Activated CD8-positive, alpha-beta memory T cell treated with anti-CD3 and anti-CD28 coated beads for 1 hour (primary cell): ENCODE measurements at regions not wholly inside any gene's neighbourhood (a gene's known extent, or its start where the extent isn't known, plus 50 kb on each side); places are given as distances from the start of the nearest gene placed in this dataset.

Experiments used
- DNase-seq, 2 donors: peaks; one replicate each; pipeline ENCODE4 v3.0.0-alpha.2; 2020; ENCODE audit warnings: low read depth in 1 of 2; ENCODE audit errors: extremely low read depth in 1 of 2

- DNase-seq: no peak
Measured at GRCh38 chr11:25317216-25317615, 820.4 kb downstream of the LUZP2 start.

- no peak for DNase-seq
Measured at GRCh38 chr11:25319127-25319526, 822.3 kb downstream of the LUZP2 start.

- DNase-seq: no peak
Measured at GRCh38 chr11:25327656-25328055, 830.8 kb downstream of the LUZP2 start.

- no peak for DNase-seq
Measured at GRCh38 chr11:25339281-25339680, 842.4 kb downstream of the LUZP2 start.

GRCh38 chr11:25349537-25349936, 852.7 kb downstream of the LUZP2 start:
- no peak for DNase-seq

GRCh38 chr11:25350899-25351803, 854.3 kb downstream of the LUZP2 start:
- no peak for DNase-seq

GRCh38 chr11:25357133-25357532, 860.3 kb downstream of the LUZP2 start:
- no peak for DNase-seq

GRCh38 chr11:25377466-25377865, 880.6 kb downstream of the LUZP2 start:
- no peak for DNase-seq

- DNase-seq: no peak
Measured at GRCh38 chr11:25396847-25397246, 900.0 kb downstream of the LUZP2 start.

GRCh38 chr11:25408146-25408545, 911.3 kb downstream of the LUZP2 start:
- DNase-seq: no peak

- no peak for DNase-seq
Measured at GRCh38 chr11:25415793-25416192, 916.1 kb upstream of the ANO3 start.

GRCh38 chr11:25423436-25424199, 908.3 kb upstream of the ANO3 start:
- no peak for DNase-seq

GRCh38 chr11:25432376-25432775, 899.6 kb upstream of the ANO3 start:
- no peak for DNase-seq

GRCh38 chr11:25435197-25435596, 896.7 kb upstream of the ANO3 start:
- DNase-seq: no peak

GRCh38 chr11:25436326-25436725, 895.6 kb upstream of the ANO3 start:
- no peak for DNase-seq

GRCh38 chr11:25441421-25441820, 890.5 kb upstream of the ANO3 start:
- DNase-seq: no peak

- no peak for DNase-seq
Measured at GRCh38 chr11:25449091-25449490, 882.8 kb upstream of the ANO3 start.

- DNase-seq: no peak
Measured at GRCh38 chr11:25453471-25453870, 878.5 kb upstream of the ANO3 start.

- DNase-seq: no peak
Measured at GRCh38 chr11:25456211-25456610, 875.7 kb upstream of the ANO3 start.

GRCh38 chr11:25483915-25484635, 847.9 kb upstream of the ANO3 start:
- no peak for DNase-seq

GRCh38 chr11:25485315-25485714, 846.6 kb upstream of the ANO3 start:
- DNase-seq: no peak
